Choroid plexus epithelial cell (primary cell): ENCODE measurements at regions not wholly inside any gene's neighbourhood (a gene's known extent, or its start where the extent isn't known, plus 50 kb on each side); places are given as distances from the start of the nearest gene placed in this dataset.

Experiments used
- DNase-seq: peaks from one replicate; pipeline ENCODE4 v3.0.0-alpha.2; 2010; ENCODE audit warnings: low read depth
- H3K4me3 ChIP-seq: 2 replicates; pipeline ENCODE4 v1.5.1; 2011; ENCODE audit warnings: low read depth, mild to moderate bottlenecking, control low read depth, low read length, moderate library complexity
- CTCF ChIP-seq: conservative IDR thresholded peaks from 2 replicates; pipeline ENCODE4 v1.5.1; 2011; ENCODE audit warnings: low read depth, mild to moderate bottlenecking, control low read depth, inconsistent platforms, low read length, moderate library complexity

- H3K4me3 ChIP-seq: no peak overlapping the region
- no peak for DNase-seq
- TF ChIP-seq CTCF: no peak
Observed at GRCh38 chr5:6084376-6084775, 294.0 kb downstream of the MED10 start.

GRCh38 chr5:6083311-6083978, 294.9 kb downstream of the MED10 start:
- no peak for DNase-seq
- TF ChIP-seq CTCF: no peak
- no peak overlapping the region for H3K4me3 ChIP-seq

DNA sequence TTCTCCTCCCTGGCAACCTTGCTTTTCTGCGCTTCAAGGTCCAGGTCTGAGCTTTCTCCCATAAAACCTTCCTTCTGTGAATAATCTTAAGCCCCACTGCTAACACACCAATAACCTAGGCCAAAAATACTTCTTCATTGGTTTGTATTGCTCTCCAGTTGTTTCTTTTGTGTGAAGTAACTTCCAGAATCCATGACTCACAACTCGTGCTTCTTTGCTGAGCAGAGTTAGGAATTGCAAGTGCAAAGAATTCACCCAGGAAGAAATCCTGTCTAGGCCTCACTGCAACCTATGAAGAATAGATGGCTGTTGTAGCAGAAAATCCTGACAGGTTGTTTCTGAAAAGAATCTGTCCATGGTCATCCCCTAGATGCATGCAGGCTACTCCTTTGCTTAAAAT, 295.7 kb downstream of the MED10 start:
- no peak overlapping the region for H3K4me3 ChIP-seq
- no peak for TF ChIP-seq CTCF
- DNase-seq: peak; percentile 32

DNA sequence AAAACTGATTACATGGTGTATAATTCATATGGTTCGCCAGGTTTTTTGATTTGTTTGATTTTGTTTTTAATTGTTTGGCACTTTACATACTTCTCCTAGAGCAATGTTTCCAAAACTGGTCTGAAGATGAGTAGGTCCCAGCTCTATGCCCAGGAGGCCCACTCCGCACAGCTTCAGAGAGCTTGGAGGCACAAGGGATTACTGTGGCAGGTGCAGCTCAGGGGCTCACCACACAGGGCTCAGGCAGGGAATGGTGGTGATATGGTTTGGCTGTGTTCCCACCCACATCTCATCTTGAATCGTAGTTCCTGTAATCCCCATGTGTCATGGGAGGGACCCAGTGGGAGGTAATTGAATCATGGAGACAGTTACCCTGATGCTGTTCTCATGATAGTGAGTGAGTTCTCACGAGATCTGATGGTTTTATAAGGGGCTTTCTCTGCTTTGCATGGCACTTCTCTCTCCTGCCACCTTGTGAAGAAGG, 296.6 kb downstream of the MED10 start:
- H3K4me3 ChIP-seq: no peak overlapping the region
- peak; percentile 3 for DNase-seq
- TF ChIP-seq CTCF: no peak

- DNase-seq: no peak
- no peak overlapping the region for H3K4me3 ChIP-seq
- no peak for TF ChIP-seq CTCF
Observed at GRCh38 chr5:6080930-6081726, 297.2 kb downstream of the MED10 start.

DNA sequence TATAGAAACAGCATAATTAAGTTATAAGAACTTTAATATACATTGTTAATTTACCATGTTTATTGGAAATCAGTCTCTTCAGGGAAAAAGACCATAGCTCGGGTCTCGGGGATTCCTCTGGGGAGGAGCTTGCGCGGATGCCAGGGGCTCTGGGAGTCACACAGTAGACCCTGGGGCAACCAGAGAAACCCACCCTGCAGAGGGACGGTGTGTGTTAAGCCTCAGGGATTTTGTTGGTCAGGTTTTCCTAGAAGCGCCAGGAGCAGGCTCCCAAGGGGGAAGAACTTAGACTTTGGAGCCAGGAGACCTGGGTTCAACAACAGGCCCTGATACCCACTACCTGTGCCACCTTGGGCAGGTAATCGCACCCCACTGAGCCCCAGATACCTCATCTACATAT, 297.9 kb downstream of the MED10 start:
- DNase-seq: no peak
- H3K4me3 ChIP-seq: no peak overlapping the region
- no peak for TF ChIP-seq CTCF
